ENCODE measurements at regions not wholly inside any gene's neighbourhood (a gene's known extent, or its start where the extent isn't known, plus 50 kb on each side); places are given as distances from the start of the nearest gene placed in this dataset.

DNA sequence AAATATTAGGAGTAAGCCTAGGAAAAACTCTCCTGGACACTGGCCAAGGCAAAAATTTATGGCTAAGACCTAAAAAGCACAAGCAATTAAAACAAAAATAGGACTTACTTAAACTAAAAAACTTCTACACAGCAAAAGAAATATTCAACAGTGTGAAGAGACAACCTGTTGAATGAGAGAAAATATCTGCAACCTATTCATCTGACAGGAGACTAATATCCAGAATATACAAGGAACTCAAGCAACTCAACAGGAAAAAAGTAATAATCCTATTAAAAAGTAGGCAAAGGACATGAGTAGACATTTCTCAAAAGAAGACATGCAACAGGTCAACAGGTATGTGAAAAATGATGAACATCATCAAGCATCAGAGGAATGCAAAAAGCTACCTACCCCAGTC, 431.1 kb downstream of the ZEB2 start:
- TF ChIP-seq, protein P1, sequence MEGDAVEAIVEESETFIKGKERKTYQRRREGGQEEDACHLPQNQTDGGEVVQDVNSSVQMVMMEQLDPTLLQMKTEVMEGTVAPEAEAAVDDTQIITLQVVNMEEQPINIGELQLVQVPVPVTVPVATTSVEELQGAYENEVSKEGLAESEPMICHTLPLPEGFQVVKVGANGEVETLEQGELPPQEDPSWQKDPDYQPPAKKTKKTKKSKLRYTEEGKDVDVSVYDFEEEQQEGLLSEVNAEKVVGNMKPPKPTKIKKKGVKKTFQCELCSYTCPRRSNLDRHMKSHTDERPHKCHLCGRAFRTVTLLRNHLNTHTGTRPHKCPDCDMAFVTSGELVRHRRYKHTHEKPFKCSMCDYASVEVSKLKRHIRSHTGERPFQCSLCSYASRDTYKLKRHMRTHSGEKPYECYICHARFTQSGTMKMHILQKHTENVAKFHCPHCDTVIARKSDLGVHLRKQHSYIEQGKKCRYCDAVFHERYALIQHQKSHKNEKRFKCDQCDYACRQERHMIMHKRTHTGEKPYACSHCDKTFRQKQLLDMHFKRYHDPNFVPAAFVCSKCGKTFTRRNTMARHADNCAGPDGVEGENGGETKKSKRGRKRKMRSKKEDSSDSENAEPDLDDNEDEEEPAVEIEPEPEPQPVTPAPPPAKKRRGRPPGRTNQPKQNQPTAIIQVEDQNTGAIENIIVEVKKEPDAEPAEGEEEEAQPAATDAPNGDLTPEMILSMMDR (IDR thresholded peaks at IDR 0.05) = no peak
- TF ChIP-seq EP300 (IDR thresholded peaks at IDR 0.05) (no peak), POLR2A (IDR thresholded peaks at IDR 0.05) (no peak)
